K562 (cell line): ENCODE measurements at regions not wholly inside any gene's neighbourhood (a gene's known extent, or its start where the extent isn't known, plus 50 kb on each side); places are given as distances from the start of the nearest gene placed in this dataset.
A peak's percentile ranks its signal among the peaks of the same experiment; 100 is the strongest.

ENCODE experiments used
- ATAC-seq: fragments of 200-7000 bp; cut with Tn5 transposase; 3 replicates; pipeline ENCODE4 v1.9.1; 2020; ENCODE audit warnings: moderate library complexity
- BruUV-seq: library from RNA; stranded (reverse); fragments of 400-500 nt; replicated peaks from 2 replicates; lab custom pipeline; 2021; lab: Mats Ljungman, UMichigan
- CTCF ChIA-PET: fragments of 300-600 bp; formaldehyde crosslinking; extraction: SDS; loops from one replicate; lab custom pipeline; 2021; ENCODE audit warnings: low intra/inter-chr PET ratio; lab: Yijun Ruan, JAX
- POLR2A ChIA-PET: fragments of 300-600, 350-650 bp; sonication (Branson Sonifier 250); formaldehyde crosslinking; extraction: SDS; loops from one replicate; lab custom pipeline; 2021; ENCODE audit warnings: antibody characterized with exemption, inconsistent platforms; lab: Yijun Ruan, JAX
- DNase-seq, 4 experiments: peaks; one replicate each; pipeline versions ENCODE4 v3.0.0 to v3.0.0-alpha.2; 2011 to 2018; ENCODE audit warnings: low spot score in 3 of 4, mixed read lengths in 3 of 4; ENCODE audit errors: extremely low read depth in 1 of 4
- FAIRE-seq: peaks from 2 replicates; lab custom pipeline; 2011; peaks lifted over from hg19 to GRCh38; lab: Jason Lieb, UNC
- H2AFZ ChIP-seq: 2 replicates; pipeline ENCODE4 v1.6.0; 2011; ENCODE audit warnings: low read depth, low read length, control low read depth, inconsistent platforms
- H3K27ac ChIP-seq: fragments of 200-600 bp; 3 replicates; pipeline ENCODE4 v1.8.0; 2011; ENCODE audit warnings: low read depth, mild to moderate bottlenecking, control low read depth, inconsistent platforms, low read length, moderate library complexity, mixed read lengths; ENCODE audit errors: extremely low read depth
- H3K27me3 ChIP-seq, 2 experiments: fragments of 300-600 bp in 1 of 2; 2 replicates in 1 of 2; 3 replicates in 1 of 2; pipeline versions ENCODE4 v1.6.0 to v1.8.0; 2011; ENCODE audit warnings: inconsistent platforms in 2 of 2, low read length in 2 of 2, mild to moderate bottlenecking in 1 of 2, mixed read lengths in 1 of 2, moderate library complexity in 1 of 2; ENCODE audit not compliant: control insufficient read depth in 2 of 2, insufficient read depth in 2 of 2
- H3K36me3 ChIP-seq: fragments of 300-600 bp; 3 replicates; pipeline ENCODE4 v1.8.0; 2011; ENCODE audit warnings: mild to moderate bottlenecking, low read length, inconsistent platforms; ENCODE audit not compliant: control insufficient read depth, insufficient read depth
- H3K4me1 ChIP-seq, 2 experiments: fragments of 200-600 bp in 1 of 2; replicated peaks in 1 of 2; 2 replicates in 1 of 2; 3 replicates in 1 of 2; pipeline versions ENCODE4 v1.5.1 to v1.8.0; 2011; ENCODE audit warnings: inconsistent platforms in 2 of 2, low read length in 2 of 2, mild to moderate bottlenecking in 1 of 2, mixed read lengths in 1 of 2, moderate library complexity in 1 of 2; ENCODE audit not compliant: control insufficient read depth in 2 of 2, insufficient read depth in 2 of 2
- H3K4me2 ChIP-seq: 2 replicates; pipeline ENCODE4 v1.6.1; 2011; ENCODE audit warnings: low read length, control low read depth, inconsistent platforms, mixed read lengths; ENCODE audit not compliant: insufficient read depth
- H3K4me3 ChIP-seq: fragments of 200-600 bp; sonication (generic), shearing (Covaris generic); 2 replicates; pipeline ENCODE4 v1.5.1; 2016; ENCODE audit warnings: control low read depth, inconsistent platforms
- H3K79me2 ChIP-seq: fragments of 200-600 bp; 3 replicates; pipeline ENCODE4 v1.8.0; 2011; ENCODE audit warnings: low read length, inconsistent platforms; ENCODE audit not compliant: control insufficient read depth, insufficient read depth
- H3K9ac ChIP-seq, 2 experiments: 2 replicates each; pipeline versions ENCODE4 v1.6.0 to v1.6.1; 2011; ENCODE audit warnings: low read depth in 2 of 2, low read length in 2 of 2, control low read depth in 1 of 2, inconsistent platforms in 1 of 2, mild to moderate bottlenecking in 1 of 2, mixed read lengths in 1 of 2; ENCODE audit not compliant: insufficient read depth in 1 of 2
- H3K9me1 ChIP-seq: one replicate; pipeline ENCODE4 v1.6.0; 2011; ENCODE audit warnings: inconsistent platforms, mild to moderate bottlenecking, low read length, moderate library complexity; ENCODE audit not compliant: control insufficient read depth, insufficient read depth
- H3K9me3 ChIP-seq: replicated peaks from 2 replicates; pipeline ENCODE4 v1.5.1; 2011; ENCODE audit warnings: low read depth, low read length, inconsistent platforms; ENCODE audit not compliant: control insufficient read depth, insufficient read depth
- H4K20me1 ChIP-seq: replicated peaks from 2 replicates; pipeline ENCODE4 v1.6.1; 2011; ENCODE audit warnings: low read length, inconsistent platforms, mixed read lengths; ENCODE audit not compliant: control insufficient read depth, insufficient read depth
- LCOR ChIP-seq: sonication (generic); formaldehyde crosslinking; IDR thresholded peaks from 2 replicates; pipeline ENCODE4 v1.8.0; 2022; ENCODE audit warnings: mild to moderate bottlenecking, missing genetic modification reagents
- NFIC ChIP-seq: fragments of 450-650 bp; IDR thresholded peaks from 2 replicates; pipeline ENCODE4 v1.6.1; 2017; ENCODE audit warnings: mild to moderate bottlenecking, inconsistent platforms
- NFIX ChIP-seq: fragments of 250-450 bp; sonication (Bioruptor Pico); IDR thresholded peaks from 2 replicates; pipeline ENCODE4 v1.4.0; 2020; ENCODE audit warnings: low read depth, mild to moderate bottlenecking, moderate library complexity
- RCOR1 ChIP-seq, 2 experiments: IDR thresholded peaks; 2 replicates each; pipeline ENCODE4 v1.6.1; 2012; ENCODE audit warnings: low read depth in 2 of 2, low read length in 2 of 2, borderline replicate concordance in 1 of 2, improper control_type of control experiment in 1 of 2
- ZHX1 ChIP-seq: fragments of 150-350 bp; conservative IDR thresholded peaks from 2 replicates; pipeline ENCODE4 v1.6.1; 2014; ENCODE audit warnings: low read length
- ZNF41 ChIP-seq: fragments of 250-450 bp; sonication (Bioruptor Pico); conservative IDR thresholded peaks from 2 replicates; pipeline ENCODE4 v1.4.0; 2020; ENCODE audit warnings: mild to moderate bottlenecking
- ZNF586 ChIP-seq: fragments of 450-650 bp; formaldehyde crosslinking; conservative IDR thresholded peaks from 2 replicates; pipeline ENCODE4 v1.4.0; 2020; ENCODE audit warnings: mild to moderate bottlenecking, moderate library complexity
- ZNF76 ChIP-seq: fragments of 250-450 bp; sonication (Bioruptor Pico); IDR thresholded peaks from 2 replicates; pipeline ENCODE4 v1.4.0; 2020; ENCODE audit warnings: mild to moderate bottlenecking, moderate library complexity, borderline replicate concordance
- WGBS: fragments of 100-300 bp; shearing (Covaris generic); methylation state at CpG from one replicate; pipeline ENCODE4 v1.1.6; 2016; ENCODE audit warnings: low coverage, mixed read lengths; ENCODE audit not compliant: insufficient coverage; ENCODE audit errors: missing lambda C conversion rate; 5-methylcytosine and 5-hydroxymethylcytosine counted together
- in situ Hi-C: fragments of 300-500 bp; cut with MboI; formaldehyde crosslinking; loops from 4 replicates; pipeline ENCODE4 v1.15.0; 2018; ENCODE audit warnings: inconsistent platforms, mixed read lengths
- intact Hi-C: fragments of 100-400 bp; cut with micrococcal nuclease; formaldehyde crosslinking; loops from 2 replicates; pipeline ENCODE4 v1.14.2; 2022

GRCh38 chr11:91771961-91772360 is 452.7 kb upstream of the FAT3 start (continued):
- TF ChIP-seq ZNF76 (CRISPR knock-in tag) (no peak), LCOR (CRISPR knock-in tag) (no peak), ZNF41 (CRISPR knock-in tag) (no peak)

- ATAC-seq, result no peak
- Histone ChIP-seq H3K9ac (no peak overlapping the region), H4K20me1 (no peaks in the 10 kb centered on the region), H3K36me3 (no peaks in the 10 kb centered on the region), H3K79me2 (no peaks in the 10 kb centered on the region), H3K9me3 (no peaks in the 10 kb centered on the region), H3K4me2 (no peak overlapping the region), H2AFZ (no peak overlapping the region), H3K27me3 (no peaks in the 10 kb centered on the region), H3K4me1 (no peaks in the 10 kb centered on the region), H3K9me1 (no peaks in the 10 kb centered on the region), H3K27ac (no peak overlapping the region), H3K4me3 (no peak overlapping the region)
- ChIA-PET POLR2A (no interaction called here), CTCF (no interaction called here)
- TF ChIP-seq ZHX1 (no peak), NFIX (CRISPR knock-in tag) (peak; percentile 63), NFIC (peak; percentile 89), RCOR1 (IDR thresholded peaks at IDR 0.05; ENCODE audit: borderline replicate concordance in 1 of 2, low read depth in 2 of 2, low read length in 2 of 2) (no peak), ZNF586 (CRISPR knock-in tag) (no peak)
- intact Hi-C loops (no loop called here), in situ Hi-C loops (no loop called here)
- no peak for DNase-seq
- BruUV-seq, result no TSS peak
- WGBS, result 13% methylated on average over 1 of the region's 1 CpG
- FAIRE-seq, result no peak
Observed at GRCh38 chr11:91768783-91769182, 455.8 kb upstream of the FAT3 start.
